HEK293 (cell line): ENCODE measurements at regions not wholly inside any gene's neighbourhood (a gene's known extent, or its start where the extent isn't known, plus 50 kb on each side); places are given as distances from the start of the nearest gene placed in this dataset.

Experiments used
- BCL6B ChIP-seq: fragments of 450-650 bp; formaldehyde crosslinking; IDR thresholded peaks from 2 replicates; pipeline ENCODE4 v1.5.1; 2017; ENCODE audit warnings: missing biosample characterization, missing genetic modification characterization
- CTCF ChIP-seq: fragments of 450-650 bp; formaldehyde crosslinking; IDR thresholded peaks from 2 replicates; pipeline ENCODE4 v1.5.1; 2016; ENCODE audit warnings: missing biosample characterization, missing genetic modification characterization
- PATZ1 ChIP-seq: fragments of 450-650 bp; formaldehyde crosslinking; IDR thresholded peaks from 2 replicates; pipeline ENCODE4 v1.5.1; 2016; ENCODE audit warnings: missing biosample characterization, missing genetic modification characterization
- ZBTB21 ChIP-seq: fragments of 450-650 bp; formaldehyde crosslinking; IDR thresholded peaks from 2 replicates; pipeline ENCODE4 v1.5.1; 2017; ENCODE audit warnings: missing biosample characterization, missing genetic modification characterization
- ZNF274 ChIP-seq, 2 experiments: fragments of 200-500 bp in 1 of 2; fragments of 450-650 bp in 1 of 2; sonication (Bioruptor generic) in 1 of 2; formaldehyde crosslinking in 1 of 2; IDR thresholded peaks; 2 replicates each; pipeline versions ENCODE4 v1.5.1 to v1.6.1; 2014 to 2016; ENCODE audit warnings: borderline replicate concordance in 1 of 2, inconsistent platforms in 1 of 2, low read length in 1 of 2, missing biosample characterization in 1 of 2, missing genetic modification characterization in 1 of 2
- ZNF280D ChIP-seq: fragments of 450-650 bp; formaldehyde crosslinking; IDR thresholded peaks from 2 replicates; pipeline ENCODE4 v1.5.1; 2016; ENCODE audit warnings: missing biosample characterization, missing genetic modification characterization

GRCh38 chr9:135278586-135278985, 191.1 kb downstream of the OLFM1 start:
- TF ChIP-seq CTCF: no peak
- no peak for TF ChIP-seq ZNF274 (IDR thresholded peaks at IDR 0.05; ENCODE audit: low read length)
- TF ChIP-seq ZNF274 (tag by site-specific recombination; IDR thresholded peaks at IDR 0.05; ENCODE audit: borderline replicate concordance): no peak
- TF ChIP-seq PATZ1 (tag by site-specific recombination): no peak
- TF ChIP-seq ZBTB21 (tag by site-specific recombination): no peak
- TF ChIP-seq ZNF280D: no peak
- no peak for TF ChIP-seq BCL6B (tag by site-specific recombination)
